GM19025 (cell line): ENCODE measurements at regions not wholly inside any gene's neighbourhood (a gene's known extent, or its start where the extent isn't known, plus 50 kb on each side); places are given as distances from the start of the nearest gene placed in this dataset.
"Not testable (repeated sequence)": the region's sequence is repeated elsewhere in the genome, so short reads cannot be mapped to it uniquely, and the experiment has no call there.

Experiments
- ATAC-seq: cut with Tn5 transposase; IDR thresholded peaks from one replicate; pipeline ENCODE4 v1.9.1; 2021; ENCODE audit warnings: mild to moderate bottlenecking, low read depth, moderate library complexity; ENCODE audit not compliant: unreplicated experiment

DNA sequence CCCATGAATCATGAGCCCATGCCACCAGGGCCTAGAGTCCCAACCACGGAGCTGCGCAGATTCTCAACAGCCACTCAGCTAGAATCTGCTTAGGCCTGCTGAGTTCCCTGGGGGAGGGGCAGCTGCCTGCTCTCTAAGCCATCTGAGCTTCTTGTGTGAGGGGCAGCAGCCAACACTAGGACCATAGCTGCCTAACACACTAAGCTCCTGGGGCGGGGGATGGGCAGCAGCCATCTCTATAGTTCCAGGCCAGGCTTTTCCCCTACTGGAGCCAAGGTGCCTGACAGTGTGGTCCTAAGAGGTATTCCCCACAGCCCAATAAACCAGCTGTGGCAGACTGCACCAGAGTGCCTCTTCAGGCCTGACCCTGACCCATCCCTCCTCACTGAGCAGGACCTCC is 255.9 kb upstream of the ACO1 start:
- ATAC-seq: no peak

DNA sequence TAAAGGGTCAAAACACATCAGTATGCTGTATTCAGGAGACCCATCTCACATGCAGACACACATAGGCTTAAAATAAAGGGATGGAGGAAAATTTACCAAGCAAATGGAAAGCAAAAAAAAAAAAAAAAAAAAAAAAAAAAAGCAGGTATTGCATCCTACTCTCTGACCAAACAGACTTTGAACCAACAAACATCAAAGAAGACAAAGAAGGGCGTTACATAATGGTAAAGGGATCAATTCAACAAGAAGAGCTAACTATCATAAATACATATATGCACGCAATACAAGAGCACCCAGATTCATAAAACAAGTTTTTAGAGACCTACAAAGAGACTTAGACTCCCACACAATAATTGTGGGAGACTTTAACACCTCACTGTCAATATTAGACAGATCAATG is 253.7 kb upstream of the ACO1 start:
- not testable (repeated sequence) for ATAC-seq

DNA sequence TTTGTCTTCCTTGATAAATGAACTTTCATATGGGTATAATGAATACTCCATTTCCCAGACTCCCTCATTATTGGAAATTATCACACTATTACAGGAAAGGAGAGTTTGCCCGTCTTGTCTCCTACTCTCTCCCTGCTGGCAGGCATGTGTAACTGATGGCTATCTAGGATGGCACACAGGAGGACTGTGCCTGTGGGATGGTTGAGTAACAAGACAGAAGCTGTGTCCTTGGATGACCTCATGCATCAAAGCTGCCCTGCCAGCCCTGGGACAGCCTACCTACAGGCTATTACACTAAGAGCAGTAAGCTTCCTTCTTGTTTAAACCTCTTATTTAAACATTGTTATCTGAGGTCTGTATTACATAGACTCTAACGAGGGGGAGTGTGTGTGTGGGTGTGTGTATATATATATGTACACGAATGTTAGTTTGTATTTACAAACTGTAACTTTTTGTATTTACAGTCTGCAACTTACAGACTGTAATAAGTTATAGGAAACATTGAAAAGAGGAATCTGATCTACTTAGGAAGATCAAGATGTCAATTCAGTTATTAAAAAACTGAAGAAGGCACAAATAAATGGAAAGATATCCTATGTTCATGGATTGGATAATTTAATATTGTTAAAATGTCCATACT is 247.6 kb upstream of the ACO1 start:
- no peak for ATAC-seq

DNA sequence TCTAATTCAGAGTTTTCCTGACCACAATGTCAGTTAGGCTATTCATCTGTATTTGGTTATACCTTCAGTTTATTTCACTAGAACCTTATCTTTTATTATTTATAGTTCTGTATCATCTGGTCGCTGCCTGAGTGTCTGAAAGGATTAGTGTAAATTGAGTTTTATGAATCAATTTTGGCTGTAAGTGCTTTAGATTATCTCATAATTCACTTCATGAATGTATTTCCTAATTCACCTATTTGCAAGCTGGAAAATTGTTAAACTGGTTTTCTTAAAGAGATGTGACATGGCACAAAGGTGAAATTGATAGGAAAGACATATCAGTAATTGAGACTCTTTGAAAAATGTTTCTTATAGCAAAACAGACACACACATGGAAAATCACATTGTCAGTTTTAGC is 242.4 kb upstream of the ACO1 start:
- no peak for ATAC-seq

DNA sequence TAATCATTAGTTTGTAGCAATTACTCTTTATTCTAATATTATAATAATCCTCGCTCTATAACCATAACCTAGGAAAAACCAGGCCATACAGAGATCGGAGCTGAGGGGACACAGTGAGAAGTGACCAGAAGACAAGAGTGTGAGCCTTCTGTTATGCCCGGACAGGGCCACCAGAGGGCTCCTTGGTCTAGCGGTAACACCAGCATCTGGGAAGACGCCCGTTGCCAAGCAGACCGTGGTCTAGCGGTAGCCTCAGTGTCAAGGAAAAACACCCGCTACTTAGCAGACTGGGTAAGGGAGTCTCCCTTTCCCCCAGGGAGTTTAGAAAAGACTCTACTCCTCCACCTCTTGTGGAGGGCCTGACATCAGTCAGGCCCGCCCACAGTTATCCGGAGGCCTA is 235.9 kb upstream of the ACO1 start:
- not testable (repeated sequence) for ATAC-seq

DNA sequence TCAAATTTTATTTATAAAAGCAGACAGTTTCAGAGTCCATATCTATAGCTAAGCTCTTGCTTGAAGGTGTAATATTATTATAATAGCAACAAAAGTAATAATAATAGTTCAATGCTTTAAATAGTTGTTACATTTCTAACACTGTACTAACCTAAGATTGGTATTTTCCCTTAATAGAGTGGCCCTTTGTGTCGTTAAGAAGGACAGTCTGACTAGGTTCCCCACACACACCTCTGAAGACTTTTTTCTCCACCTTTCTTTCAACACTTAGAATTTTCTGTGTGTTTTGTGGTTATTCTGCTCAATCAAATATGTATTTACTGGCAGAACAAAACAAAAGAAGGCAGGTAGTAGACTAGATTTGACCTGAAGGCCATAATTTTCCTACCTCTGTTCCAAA is 223.2 kb upstream of the ACO1 start:
- peak; percentile 27 for ATAC-seq

DNA sequence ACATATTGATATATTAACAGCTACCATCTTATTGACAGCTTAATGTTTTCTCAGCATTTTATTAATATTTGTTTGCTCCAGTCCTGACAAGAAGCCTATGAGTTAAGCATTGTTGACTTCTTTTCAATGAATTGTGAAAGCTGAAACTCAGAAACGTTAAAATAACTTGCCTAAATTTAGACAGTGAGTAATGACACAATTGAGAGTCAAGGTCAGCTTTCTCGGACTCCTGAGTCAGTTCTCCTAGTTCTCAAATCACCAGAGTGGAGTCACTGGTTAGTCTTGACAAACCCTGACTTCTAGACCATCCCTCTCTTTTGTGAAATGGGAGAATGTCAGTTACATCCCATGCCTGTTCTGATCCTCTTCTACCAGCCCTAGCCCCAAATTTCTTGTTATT is 222.7 kb upstream of the ACO1 start:
- peak; percentile 70 for ATAC-seq

DNA sequence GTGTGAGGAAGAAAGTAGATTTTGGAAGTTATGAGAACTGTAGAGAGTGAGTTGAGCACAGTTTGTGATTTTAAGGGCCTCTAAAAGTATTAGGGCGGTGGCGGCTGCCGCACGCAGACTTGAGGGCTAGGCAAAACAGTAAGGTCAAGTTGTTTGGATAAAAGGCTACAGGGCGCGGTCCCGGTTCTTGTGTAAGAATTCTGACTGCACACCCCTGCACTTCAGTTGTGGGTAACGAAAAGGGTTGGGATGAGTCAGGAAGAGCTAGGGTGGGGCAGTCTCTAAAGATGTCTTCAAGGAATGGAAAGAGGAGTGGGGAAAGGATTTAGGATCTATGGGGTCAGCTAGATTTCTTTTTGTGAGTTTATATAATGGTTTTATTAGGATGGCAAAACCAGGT is 218.1 kb upstream of the ACO1 start:
- ATAC-seq: not testable (repeated sequence)

DNA sequence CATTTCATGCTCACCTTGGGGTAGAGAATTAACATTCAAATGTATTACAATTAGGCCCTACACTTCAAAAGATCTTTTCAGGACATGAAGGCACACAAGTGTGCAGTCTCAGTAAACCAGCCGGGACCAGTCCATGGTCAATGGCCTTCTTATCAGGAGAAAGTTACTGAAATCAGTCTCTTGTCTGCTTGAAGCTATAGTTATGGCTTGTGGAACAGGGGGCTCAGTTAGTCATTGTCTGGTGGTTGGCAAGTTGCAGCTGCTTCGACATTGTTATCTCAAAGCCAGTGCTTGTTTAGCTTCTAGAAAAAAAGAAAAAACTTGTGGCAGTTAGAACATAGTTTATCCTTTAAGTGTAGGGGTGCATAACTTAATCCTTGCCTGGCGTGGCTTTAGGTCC is 213.1 kb upstream of the ACO1 start:
- no peak for ATAC-seq

DNA sequence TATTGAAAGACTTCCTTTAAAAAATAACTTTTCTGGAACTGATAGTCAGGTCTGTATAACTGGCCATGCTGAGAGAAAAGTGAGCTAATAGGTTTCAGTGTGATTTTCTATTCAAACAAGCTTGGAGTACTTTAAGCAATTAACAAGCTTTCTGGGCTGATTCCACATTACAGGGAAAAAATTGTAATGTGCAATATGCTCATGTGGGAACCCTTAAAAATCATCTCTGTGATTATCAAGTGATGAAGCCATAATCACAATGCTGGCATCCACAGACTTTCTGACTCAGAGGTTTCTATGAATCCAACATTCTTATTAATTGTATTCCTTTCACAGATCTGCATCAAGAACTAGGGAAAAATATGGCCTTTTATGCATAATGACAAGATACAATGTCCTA is 212.2 kb upstream of the ACO1 start:
- no peak for ATAC-seq

DNA sequence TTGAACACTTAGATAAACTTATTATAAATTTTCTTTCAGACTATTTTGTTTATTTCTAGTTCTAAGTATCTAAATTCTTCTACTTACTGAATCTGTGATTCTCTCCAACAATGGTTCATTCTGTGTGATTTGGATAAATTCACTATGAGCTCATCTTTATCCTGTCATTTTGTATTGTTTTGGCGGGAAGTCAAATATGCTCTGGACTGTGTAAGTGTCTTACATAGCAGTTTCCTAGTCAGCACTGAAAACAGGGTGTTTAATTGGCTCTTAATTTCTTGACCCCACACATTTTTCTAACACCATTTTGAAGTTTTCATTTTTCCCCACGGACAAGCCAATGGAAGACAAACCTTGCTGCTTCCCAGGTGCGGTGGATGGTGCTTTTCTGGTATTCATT is 207.0 kb upstream of the ACO1 start:
- no peak for ATAC-seq

DNA sequence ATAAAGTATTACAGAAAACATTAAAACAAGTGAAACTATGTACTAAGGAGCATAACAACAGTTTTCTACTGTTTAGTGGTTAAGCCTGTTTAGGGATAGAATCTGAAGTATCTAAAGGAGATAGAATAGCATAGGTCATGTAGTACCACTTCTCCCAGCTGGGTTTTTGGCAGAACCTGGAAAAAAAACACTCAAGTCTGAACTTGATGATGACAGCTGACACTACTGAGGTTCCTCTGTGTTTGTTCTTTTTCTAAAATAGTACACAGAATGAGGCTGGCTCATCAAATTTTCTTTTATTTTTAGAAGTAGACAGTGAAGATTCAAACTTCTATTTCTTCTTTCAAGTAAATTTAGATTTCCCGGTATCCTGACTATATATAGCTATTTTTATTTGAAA is 203.8 kb upstream of the ACO1 start:
- ATAC-seq: no peak

DNA sequence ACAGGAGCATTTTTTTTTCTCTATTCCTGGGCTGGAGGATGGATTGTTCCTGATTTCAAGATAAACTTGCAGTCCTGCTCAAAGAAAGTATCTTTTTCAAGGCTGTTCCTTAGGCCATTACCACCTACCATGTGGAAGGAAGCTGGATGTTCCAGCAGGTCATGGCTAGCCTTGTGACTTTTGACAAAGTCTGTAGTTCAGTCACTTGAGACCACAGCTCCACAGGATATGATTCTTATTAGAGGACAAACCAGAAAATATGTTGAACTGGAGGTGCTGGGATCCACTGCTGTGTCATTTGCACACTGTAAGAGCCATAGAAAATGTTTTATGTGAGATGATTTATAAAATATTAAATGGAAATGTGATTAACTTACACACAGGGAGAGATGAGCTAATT is 184.2 kb upstream of the ACO1 start:
- ATAC-seq: no peak

DNA sequence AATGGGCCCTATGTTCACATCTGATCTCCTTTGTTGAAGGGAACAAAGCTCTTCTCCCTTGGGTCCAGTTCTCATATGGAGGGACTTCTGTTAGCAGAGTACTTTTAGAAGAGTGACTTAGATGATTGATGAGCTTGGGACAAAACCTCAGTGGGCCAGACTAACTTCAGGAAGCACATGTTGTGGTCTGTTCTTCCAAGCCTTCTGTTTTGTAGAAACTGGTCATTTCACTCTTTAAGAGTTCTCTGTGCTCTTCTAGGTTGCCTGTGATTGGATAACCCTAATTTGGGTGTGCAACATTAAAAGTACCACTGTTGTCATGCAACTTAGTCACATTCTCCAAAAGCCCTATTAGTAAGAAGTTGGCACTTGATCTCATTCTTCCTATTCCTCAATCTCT is 183.5 kb upstream of the ACO1 start:
- ATAC-seq: no peak

DNA sequence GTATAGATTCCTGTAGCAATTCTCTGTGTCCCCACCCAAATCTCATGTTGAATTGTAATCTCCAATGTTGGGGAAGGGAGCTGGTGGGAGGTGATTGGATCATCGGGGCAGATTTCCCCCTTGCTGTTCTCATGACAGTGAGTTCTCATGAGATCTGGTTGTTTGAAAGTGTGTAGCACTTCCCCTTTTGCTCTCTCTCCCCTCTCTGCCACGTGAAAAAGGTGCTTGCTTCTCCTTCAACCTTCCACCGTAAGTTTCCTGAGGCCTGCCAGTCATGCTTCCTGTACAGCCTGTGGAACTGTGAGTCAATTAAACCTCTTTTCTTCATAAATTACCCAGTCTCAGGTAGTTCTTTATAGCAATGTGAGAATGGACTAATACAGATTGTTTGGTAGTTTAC is 175.3 kb upstream of the ACO1 start:
- not testable (repeated sequence) for ATAC-seq

DNA sequence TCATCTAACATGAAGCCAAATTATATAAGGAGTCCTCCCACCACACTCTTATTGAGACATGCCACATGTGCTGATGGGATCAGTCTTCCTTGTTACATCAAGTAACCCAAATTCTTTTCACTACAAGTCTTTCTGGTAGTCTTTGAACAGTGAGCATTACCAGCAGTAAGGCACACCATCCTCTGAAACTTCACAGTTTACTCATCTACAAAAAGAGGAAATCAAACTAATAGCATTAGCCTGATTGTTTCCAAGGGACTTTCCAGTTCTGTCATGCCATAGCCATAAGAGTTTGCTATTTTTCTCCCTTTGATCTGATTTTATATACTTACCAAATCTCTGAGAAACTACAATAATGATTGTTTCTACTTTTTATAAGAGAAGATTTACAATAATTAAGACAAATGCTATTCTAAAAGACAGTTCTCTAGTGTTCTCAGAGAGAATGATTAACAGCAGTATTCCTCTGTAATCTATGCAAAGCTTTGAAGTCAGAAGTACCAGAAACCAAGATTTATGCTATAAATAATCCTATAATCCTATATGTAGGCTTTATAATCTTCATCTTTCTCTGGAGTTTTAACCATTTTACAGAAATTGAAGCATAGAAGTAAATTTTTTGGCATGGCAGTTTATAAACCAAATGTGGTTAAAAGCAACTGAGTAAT is 166.2 kb upstream of the ACO1 start:
- peak; percentile 99 for ATAC-seq

DNA sequence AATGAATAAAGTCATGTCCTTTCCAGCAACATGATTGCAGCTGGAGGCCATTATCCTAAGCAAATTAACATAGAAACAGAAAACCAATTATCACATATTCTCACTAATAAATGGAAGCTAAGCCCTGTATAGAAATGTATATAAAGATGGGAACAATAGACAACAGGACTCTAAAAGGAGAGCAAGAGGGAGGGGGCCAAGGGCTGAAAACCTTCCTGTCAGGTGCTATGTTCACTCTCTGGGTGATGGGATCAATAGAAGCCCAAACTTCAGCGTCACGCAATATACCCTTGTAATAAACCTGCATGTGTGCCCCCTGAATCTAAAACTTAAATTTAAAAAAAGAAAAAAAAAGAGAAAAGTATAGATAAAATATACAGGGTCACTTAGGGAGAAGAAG is 163.7 kb upstream of the ACO1 start:
- no peak for ATAC-seq

DNA sequence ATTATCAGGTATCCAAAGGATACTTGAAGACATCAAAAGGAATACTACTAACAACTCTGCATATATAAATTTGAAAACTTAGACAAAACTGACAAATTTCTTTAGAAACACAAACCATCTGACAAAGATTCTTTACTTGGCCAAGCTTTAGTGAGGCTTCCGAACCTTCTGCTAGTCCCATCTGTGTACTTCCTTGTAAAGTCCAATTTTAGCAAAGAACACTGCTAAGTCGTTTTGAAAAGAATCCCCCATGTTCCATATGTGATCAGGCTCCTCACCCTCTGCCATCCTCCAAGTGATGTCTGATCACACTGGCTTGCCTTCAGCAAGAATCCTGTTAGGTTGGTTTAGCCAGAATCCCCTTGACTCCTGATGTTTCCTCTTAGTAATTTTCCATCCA is 150.0 kb upstream of the ACO1 start:
- no peak for ATAC-seq

DNA sequence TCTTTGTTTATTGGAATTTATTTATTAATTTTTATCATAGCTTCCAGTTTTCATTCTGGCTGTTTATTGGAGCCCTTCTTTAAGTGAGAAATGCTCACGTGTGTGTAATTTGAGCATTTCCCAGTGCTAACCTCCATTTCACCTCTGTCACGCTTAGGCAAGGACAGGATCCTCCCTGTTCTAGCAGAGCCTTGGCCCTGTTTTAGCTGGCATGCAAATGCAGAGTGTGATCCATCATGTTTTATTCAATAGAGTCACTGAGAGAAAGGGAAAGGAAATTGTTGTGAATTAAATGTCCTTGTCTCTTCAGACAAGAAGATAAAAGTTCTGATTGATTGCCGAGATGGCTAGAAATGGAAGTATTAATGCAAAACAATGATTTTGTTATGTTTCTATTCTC is 137.3 kb upstream of the ACO1 start:
- ATAC-seq: no peak

DNA sequence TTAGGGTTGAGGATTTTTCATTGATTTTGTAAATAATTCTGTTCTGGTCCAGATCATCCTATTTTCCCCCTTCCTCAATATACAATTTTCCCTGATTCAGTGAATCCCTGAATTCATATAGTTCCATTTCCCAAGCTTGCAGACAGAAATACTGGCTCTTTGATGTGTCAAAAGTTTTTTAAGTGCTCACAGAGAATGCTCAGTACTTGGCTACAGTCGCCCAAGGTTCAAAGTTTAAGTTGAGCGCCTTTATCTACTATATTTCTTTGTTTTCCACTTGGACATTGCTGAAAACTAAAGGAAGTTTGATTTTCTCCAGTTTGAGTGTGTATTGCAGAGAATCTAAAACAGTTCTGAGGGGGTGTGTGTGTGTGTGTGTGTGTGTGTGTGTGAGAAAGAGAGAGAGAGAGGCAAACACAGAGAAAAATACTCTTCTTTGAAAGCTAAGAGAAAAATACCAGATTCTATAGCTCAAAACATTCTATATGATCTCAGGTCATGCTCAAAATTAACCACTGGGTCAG is 136.2 kb upstream of the ACO1 start:
- ATAC-seq: no peak

DNA sequence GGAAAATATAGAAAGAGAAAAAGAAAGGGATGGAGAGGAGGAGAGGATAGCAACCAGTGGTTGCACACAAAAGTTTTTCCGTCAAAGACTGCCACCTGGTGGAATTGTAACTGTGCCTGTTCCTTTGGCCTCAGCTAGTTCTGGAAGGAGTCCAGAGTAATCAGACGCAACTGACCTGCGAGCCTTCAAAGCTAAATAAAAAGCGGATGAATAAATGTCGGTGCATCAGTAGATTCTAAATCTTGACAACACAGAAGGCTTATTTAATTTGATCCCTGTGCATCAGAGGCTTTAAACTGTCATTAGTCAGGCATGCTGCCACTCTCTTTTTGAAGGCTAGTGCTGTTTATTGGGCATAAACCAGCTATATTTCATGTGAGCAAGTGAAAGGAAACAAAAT is 132.9 kb upstream of the ACO1 start:
- ATAC-seq: peak; percentile 76

DNA sequence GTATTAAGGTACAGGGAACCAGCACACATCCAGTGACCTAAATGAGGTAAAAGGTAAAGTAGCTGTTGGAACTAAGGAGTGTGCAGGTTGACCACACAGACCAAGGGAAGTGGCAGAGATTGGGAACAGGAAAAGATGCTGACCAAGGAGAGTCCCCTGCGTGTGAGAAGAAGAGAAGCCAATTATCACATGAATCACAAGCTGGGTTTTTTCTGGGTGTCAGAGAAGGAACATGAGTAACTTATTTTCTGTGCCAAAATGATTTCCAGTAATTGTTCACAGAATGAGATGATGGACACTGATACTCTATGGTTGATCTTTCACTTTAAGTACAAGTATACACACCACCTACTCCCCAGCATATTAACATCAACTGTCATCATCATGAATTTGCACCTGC is 130.7 kb upstream of the ACO1 start:
- ATAC-seq: no peak
